ENCODE measurements at regions not wholly inside any gene's neighbourhood (a gene's known extent, or its start where the extent isn't known, plus 50 kb on each side); places are given as distances from the start of the nearest gene placed in this dataset.

- Histone ChIP-seq H3K4me1 (replicated peaks) (no peaks in the 10 kb centered on the region), H3K27ac (no peak overlapping the region)
- intact Hi-C loops (cut with DNase I), result no loop called here
These were observed 95.5 kb downstream of the ARF6 start for GRCh38 chr14:49988080-49988990.

GRCh38 chr14:49989966-49990365 is 97.1 kb downstream of the ARF6 start:
- no peak overlapping the region for H3K27ac ChIP-seq
- H3K27me3 ChIP-seq (replicated peaks; ENCODE audit: insufficient read depth), result no peaks in the 10 kb centered on the region
- 92% methylated on average over 2 of the region's 2 CpGs for WGBS
- no peaks in the 10 kb centered on the region for H3K36me3 ChIP-seq
- H3K9me3 ChIP-seq, result no peaks in the 10 kb centered on the region
- no peak overlapping the region for H3K4me3 ChIP-seq
- H3K4me1 ChIP-seq (replicated peaks), result no peaks in the 10 kb centered on the region
- intact Hi-C loops (cut with DNase I), result no loop called here
- DNase-seq (ENCODE audit: low spot score), result no peak
- TF ChIP-seq POLR2A (IDR thresholded peaks at IDR 0.05), result no peak
- TF ChIP-seq CTCF (IDR thresholded peaks at IDR 0.05), result no peak
- no peak for TF ChIP-seq POLR2AphosphoS5 (IDR thresholded peaks at IDR 0.05)

More at GRCh38 chr14:49988080-49988990, 95.5 kb downstream of the ARF6 start:
- Histone ChIP-seq H3K27me3 (replicated peaks; ENCODE audit: insufficient read depth) (no peaks in the 10 kb centered on the region), H3K4me3 (no peak overlapping the region), H3K9me3 (no peaks in the 10 kb centered on the region), H3K36me3 (no peaks in the 10 kb centered on the region)
- TF ChIP-seq POLR2AphosphoS5 (IDR thresholded peaks at IDR 0.05) (no peak), POLR2A (IDR thresholded peaks at IDR 0.05) (no peak), CTCF (IDR thresholded peaks at IDR 0.05) (no peak)
- WGBS, result 91% methylated on average over 9 of the region's 9 CpGs
- no peak for DNase-seq (ENCODE audit: low spot score)

- no peaks in the 10 kb centered on the region for H3K36me3 ChIP-seq
- intact Hi-C loops (cut with DNase I), result no loop called here
- WGBS, result 89% methylated on average over 4 of the region's 4 CpGs
These were observed 98.6 kb downstream of the ARF6 start for GRCh38 chr14:49991491-49991890.

GRCh38 chr14:49992036-49992435 is 99.2 kb downstream of the ARF6 start:
- H3K4me3 ChIP-seq, result no peak overlapping the region
- intact Hi-C loops (cut with DNase I), result no loop called here
- H3K27ac ChIP-seq, result no peak overlapping the region
- no peaks in the 10 kb centered on the region for H3K9me3 ChIP-seq
- H3K36me3 ChIP-seq, result no peaks in the 10 kb centered on the region
- H3K27me3 ChIP-seq (replicated peaks; ENCODE audit: insufficient read depth), result no peaks in the 10 kb centered on the region
- no peak for DNase-seq (ENCODE audit: low spot score)
- no peaks in the 10 kb centered on the region for H3K4me1 ChIP-seq (replicated peaks)
- WGBS, result 95% methylated on average over 7 of the region's 7 CpGs
- TF ChIP-seq POLR2A (IDR thresholded peaks at IDR 0.05) (no peak), CTCF (IDR thresholded peaks at IDR 0.05) (no peak), POLR2AphosphoS5 (IDR thresholded peaks at IDR 0.05) (no peak)

More at GRCh38 chr14:49991491-49991890, 98.6 kb downstream of the ARF6 start:
- no peaks in the 10 kb centered on the region for H3K27me3 ChIP-seq (replicated peaks; ENCODE audit: insufficient read depth)
- no peak overlapping the region for H3K27ac ChIP-seq
- H3K4me3 ChIP-seq, result no peak overlapping the region
- DNase-seq (ENCODE audit: low spot score), result no peak
- TF ChIP-seq POLR2AphosphoS5 (IDR thresholded peaks at IDR 0.05) (no peak), POLR2A (IDR thresholded peaks at IDR 0.05) (no peak), CTCF (IDR thresholded peaks at IDR 0.05) (no peak)
- no peaks in the 10 kb centered on the region for H3K4me1 ChIP-seq (replicated peaks)
- H3K9me3 ChIP-seq, result no peaks in the 10 kb centered on the region

- no peaks in the 10 kb centered on the region for H3K36me3 ChIP-seq
- H3K27ac ChIP-seq, result no peak overlapping the region
- no peaks in the 10 kb centered on the region for H3K27me3 ChIP-seq (replicated peaks; ENCODE audit: insufficient read depth)
- 90% methylated on average over 4 of the region's 4 CpGs for WGBS
- H3K4me1 ChIP-seq (replicated peaks), result no peaks in the 10 kb centered on the region
- no peaks in the 10 kb centered on the region for H3K9me3 ChIP-seq
- no peak overlapping the region for H3K4me3 ChIP-seq
- TF ChIP-seq POLR2AphosphoS5 (IDR thresholded peaks at IDR 0.05) (no peak), CTCF (IDR thresholded peaks at IDR 0.05) (no peak), POLR2A (IDR thresholded peaks at IDR 0.05) (no peak)
- intact Hi-C loops (cut with DNase I), result no loop called here
- no peak for DNase-seq (ENCODE audit: low spot score)
These were observed 99.6 kb downstream of the ARF6 start for GRCh38 chr14:49992448-49992847.

Measured in prostate gland (tissue), 2 donors.